ENCODE measurements at regions not wholly inside any gene's neighbourhood (a gene's known extent, or its start where the extent isn't known, plus 50 kb on each side); places are given as distances from the start of the nearest gene placed in this dataset.

- Histone ChIP-seq H3K27ac (no peak overlapping the region), H3K27me3 (no peaks in the 10 kb centered on the region), H3K4me1 (no peaks in the 10 kb centered on the region), H3K4me3 (replicated peaks in 1 of 3) (no peak overlapping the region), H3K9me3 (no peaks in the 10 kb centered on the region), H3K36me3 (no peaks in the 10 kb centered on the region)
- intact Hi-C loops (cut with DNase I), result no loop called here
- TF ChIP-seq POLR2A (IDR thresholded peaks at IDR 0.05) (no peak), CTCF (IDR thresholded peaks at IDR 0.05) (no peak)
- no peak for DNase-seq
- 88 to 89% methylated on average over 6 of the region's 6 CpGs for WGBS, 2 donors
Observed at GRCh38 chr2:128420131-128420530, 101.5 kb upstream of the HS6ST1 start.

- H3K4me3 ChIP-seq (replicated peaks in 1 of 3), result no peak overlapping the region
- intact Hi-C loops (cut with DNase I), result no loop called here
- no peaks in the 10 kb centered on the region for H3K9me3 ChIP-seq
- H3K27ac ChIP-seq, result no peak overlapping the region
- H3K36me3 ChIP-seq, result no peaks in the 10 kb centered on the region
- no peak for TF ChIP-seq CTCF (IDR thresholded peaks at IDR 0.05)
- TF ChIP-seq POLR2A (IDR thresholded peaks at IDR 0.05), result no peak
- DNase-seq, result no peak
- 76 to 91% methylated on average over 4 of the region's 4 CpGs for WGBS, 2 donors
- H3K4me1 ChIP-seq, result no peaks in the 10 kb centered on the region
- H3K27me3 ChIP-seq, result no peaks in the 10 kb centered on the region
Observed at GRCh38 chr2:128420776-128421175, 102.1 kb upstream of the HS6ST1 start.

DNA sequence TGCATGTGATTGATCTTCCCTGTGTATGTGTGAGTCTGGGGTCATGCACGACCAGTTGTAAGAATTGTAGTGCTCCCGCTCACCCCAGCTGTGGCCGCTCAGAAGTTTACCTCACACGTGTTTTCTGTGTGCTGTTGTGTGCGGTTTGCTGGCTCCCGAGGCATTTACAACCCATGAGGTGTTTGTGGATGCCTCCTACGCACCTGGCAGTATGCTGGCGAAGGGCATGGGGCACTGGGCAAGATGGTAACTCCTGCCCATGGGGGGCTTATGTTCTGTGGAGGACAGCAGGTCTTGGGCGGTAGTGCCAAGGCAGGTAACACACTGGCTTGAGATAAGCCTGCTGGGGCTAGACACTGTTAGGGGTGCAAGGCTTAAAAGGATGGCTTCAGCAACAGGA is 102.6 kb upstream of the HS6ST1 start:
- intact Hi-C loops (cut with DNase I), result no loop called here
- H3K27me3 ChIP-seq, result no peaks in the 10 kb centered on the region
- WGBS, 2 donors, result 91 to 95% methylated on average over 9 of the region's 9 CpGs
- no peak overlapping the region for H3K4me3 ChIP-seq (replicated peaks in 1 of 3)
- H3K4me1 ChIP-seq, result no peaks in the 10 kb centered on the region
- DNase-seq, result no peak
- no peak overlapping the region for H3K27ac ChIP-seq
- H3K36me3 ChIP-seq, result no peaks in the 10 kb centered on the region
- no peak for TF ChIP-seq CTCF (IDR thresholded peaks at IDR 0.05)
- no peak for TF ChIP-seq POLR2A (IDR thresholded peaks at IDR 0.05)
- H3K9me3 ChIP-seq, result no peaks in the 10 kb centered on the region

GRCh38 chr2:128421861-128422311 is 103.2 kb upstream of the HS6ST1 start:
- intact Hi-C loops (cut with DNase I), result no loop called here
- Histone ChIP-seq H3K4me1 (no peaks in the 10 kb centered on the region), H3K27me3 (no peaks in the 10 kb centered on the region), H3K4me3 (replicated peaks in 1 of 3) (no peak overlapping the region), H3K36me3 (no peaks in the 10 kb centered on the region), H3K27ac (no peak overlapping the region), H3K9me3 (no peaks in the 10 kb centered on the region)
- TF ChIP-seq CTCF (IDR thresholded peaks at IDR 0.05) (no peak), POLR2A (IDR thresholded peaks at IDR 0.05) (no peak)
- WGBS, 2 donors, result 92% methylated on average over 7 to 14 of the region's 15 CpGs
- DNase-seq, result no peak

- intact Hi-C loops (cut with DNase I), result no loop called here
- H3K36me3 ChIP-seq, result no peaks in the 10 kb centered on the region
- H3K9me3 ChIP-seq, result no peaks in the 10 kb centered on the region
- H3K27me3 ChIP-seq, result no peaks in the 10 kb centered on the region
- H3K4me1 ChIP-seq, result no peaks in the 10 kb centered on the region
- WGBS, 2 donors, result 83 to 89% methylated on average over 5 of the region's 5 CpGs
- no peak for DNase-seq
- no peak for TF ChIP-seq CTCF (IDR thresholded peaks at IDR 0.05)
- H3K27ac ChIP-seq, result no peak overlapping the region
- no peak overlapping the region for H3K4me3 ChIP-seq (replicated peaks in 1 of 3)
Observed at GRCh38 chr2:128422571-128422970, 103.9 kb upstream of the HS6ST1 start.

Measured in thyroid gland (tissue), 4 donors.